CD4-positive, alpha-beta T cell treated with Interleukin-6 for 4 hours (primary cell): ENCODE measurements at regions not wholly inside any gene's neighbourhood (a gene's known extent, or its start where the extent isn't known, plus 50 kb on each side); places are given as distances from the start of the nearest gene placed in this dataset.

ENCODE experiments used
- DNase-seq: peaks from one replicate; pipeline ENCODE4 v3.0.0-alpha.2; 2020; ENCODE audit warnings: mixed read lengths

- no peak for DNase-seq
These were observed 204.4 kb downstream of the COG6 start for GRCh38 chr13:39859898-39860297.

DNA sequence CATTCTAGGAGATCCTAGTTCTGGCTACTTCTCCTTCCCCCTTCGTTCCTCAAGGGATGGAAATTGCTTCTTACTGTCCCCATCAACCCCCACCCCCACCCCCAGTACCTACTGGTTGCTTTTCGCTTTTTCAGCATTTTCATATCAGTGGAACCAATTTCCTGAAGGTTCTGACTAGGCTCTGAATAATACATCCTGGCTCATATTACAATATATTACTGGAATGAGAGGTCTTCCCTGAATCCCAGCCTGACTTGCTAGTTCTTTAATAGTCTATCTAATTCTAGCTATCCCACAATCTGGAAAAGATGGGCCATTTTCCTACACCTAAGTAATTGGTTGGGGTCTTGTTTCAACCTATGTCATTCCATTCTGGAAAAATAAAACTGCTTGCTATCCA, 207.4 kb downstream of the COG6 start:
- DNase-seq, result no peak

DNA sequence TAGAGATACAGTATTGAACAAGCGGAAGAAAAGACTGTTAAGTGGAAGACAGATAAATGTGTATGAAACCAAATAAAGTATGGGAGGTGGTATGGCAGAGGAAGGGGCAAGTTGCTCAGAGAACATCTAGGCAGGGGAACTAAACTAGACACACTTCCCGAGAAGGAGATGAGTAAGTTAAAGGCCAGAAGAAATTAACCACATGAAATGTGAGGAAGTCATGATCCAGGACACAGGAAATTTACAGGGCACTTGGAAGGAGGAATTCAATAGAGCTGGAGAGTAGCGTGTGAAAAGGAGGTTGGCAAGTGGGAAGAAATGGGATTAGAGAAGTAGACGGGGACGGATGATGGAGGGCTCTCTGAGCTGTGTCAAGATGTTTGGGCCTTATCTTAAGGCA, 208.8 kb downstream of the COG6 start:
- no peak for DNase-seq

DNA sequence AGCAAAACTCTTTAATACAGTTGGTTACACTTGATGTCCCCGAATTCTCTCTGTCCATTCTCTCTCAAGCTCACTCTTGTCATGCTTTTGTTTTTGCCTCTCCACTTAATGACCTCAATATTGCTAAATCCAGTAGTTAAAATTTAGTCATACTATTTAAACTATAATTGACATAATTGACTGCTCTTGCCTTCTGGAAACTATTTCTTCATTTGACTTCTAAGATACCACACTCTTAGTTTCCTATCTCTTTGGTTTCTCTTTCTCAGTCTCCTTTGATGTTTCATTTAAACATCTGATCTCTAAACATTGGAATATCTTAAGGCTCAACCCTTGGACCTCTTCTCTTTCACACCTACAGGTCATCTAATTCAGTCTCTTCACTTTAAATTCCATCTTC, 211.3 kb downstream of the COG6 start:
- no peak for DNase-seq

- DNase-seq, result no peak
These were observed 212.3 kb downstream of the COG6 start for GRCh38 chr13:39867807-39868206.

DNA sequence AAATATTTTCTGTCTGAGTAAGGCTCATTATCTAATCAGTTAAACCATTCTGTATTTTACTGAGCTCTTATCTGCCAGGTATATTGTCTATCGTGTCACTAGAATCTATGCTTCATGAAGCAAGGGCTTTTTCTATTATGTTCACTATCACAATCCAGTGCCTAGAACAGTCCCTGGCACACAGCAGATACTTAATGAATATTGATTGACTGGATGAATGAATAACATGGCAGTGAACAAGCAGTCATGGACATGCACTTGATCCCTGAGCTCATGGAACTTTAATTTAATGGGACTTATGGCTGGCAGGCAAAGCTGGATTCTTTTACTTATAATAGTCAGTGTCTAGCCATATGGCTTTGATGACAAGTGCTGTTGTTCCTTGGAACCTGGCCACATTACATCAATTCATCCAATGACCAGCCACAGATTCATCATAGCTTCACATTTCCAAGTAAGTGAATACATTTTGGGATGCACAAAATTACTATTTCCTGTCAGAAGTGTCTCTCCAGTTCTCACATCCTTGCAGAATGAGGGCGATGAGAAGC, 214.8 kb downstream of the COG6 start:
- DNase-seq, result no peak

GRCh38 chr13:39874331-39875053, 219.0 kb downstream of the COG6 start:
- no peak for DNase-seq

DNA sequence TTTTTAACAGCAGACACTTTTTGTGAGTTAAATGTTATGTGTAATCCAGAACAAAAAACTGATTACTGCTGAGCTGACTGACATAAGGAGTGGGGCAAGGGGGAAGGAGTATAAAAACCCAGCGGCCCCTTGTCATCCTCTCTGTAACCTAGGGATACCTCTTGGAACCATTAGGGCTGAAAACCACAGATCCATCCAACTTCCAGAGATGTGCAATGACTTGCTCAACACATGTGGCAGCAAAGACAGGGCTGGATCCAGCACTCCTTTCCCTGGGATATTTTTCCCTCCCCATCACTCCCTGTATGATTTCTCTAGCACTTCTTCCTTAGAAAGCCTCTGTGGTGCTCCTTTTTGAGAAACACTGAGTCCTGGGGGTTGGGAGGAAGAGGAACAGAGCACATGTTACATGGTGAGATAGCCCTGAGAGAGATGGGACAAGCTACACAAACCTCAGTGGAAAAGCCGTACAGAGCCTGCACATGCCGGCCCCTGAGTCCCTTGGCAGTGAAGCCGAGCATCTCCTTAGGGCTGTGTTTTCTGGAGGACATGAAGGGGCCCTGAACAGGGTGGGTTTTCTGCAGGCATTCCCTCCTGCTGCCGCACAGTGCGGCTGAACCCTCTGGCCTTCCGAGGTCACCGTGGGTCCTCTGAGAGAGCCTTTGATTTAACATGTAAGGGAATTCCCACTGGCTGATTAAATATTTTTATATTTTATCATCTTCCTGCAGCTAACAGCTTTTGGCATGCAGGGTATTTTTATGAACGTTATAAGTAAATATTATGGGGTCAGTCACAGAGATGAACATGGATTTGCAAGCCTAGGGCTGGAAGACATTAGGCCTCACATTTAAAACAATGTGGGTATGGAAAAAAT, 219.9 kb downstream of the COG6 start:
- no peak for DNase-seq

- no peak for DNase-seq
These were observed 220.8 kb downstream of the COG6 start for GRCh38 chr13:39876258-39876657.

GRCh38 chr13:39877134-39877533, 221.7 kb downstream of the COG6 start:
- DNase-seq, result no peak

DNA sequence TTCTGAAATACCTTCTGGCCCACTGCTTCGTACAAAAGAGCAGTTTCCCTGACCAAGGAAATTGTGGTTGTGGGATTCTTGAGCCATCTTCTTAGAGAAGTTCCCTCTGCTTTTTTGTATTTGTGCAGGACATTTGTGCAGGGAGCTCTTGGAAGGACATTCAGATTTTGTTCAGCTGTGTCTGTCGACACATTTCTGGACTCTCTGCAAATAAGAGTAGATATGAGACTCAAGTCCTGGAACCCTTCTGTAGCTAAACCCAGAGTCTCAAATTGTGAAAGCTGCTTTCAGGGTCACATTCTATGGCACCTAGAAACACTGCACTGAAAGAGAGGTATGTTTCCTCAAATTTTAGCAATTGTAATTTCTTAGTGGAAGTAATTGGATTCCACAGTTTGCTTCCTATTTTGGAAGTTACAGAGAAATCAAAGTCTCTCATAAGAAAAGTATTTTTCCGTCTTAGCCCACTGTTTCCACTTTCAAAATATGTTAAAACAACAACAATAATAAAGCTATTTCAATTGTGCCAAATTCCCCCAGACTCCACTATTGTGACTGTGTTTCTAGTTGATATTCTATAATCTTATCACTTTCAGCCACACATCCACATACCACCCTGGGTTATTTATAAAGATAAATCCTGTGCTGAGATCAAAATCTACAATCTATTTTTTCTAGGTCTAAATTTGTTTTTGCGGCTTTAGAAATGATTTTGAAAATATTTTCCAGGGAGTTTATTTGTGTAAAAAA, 224.0 kb downstream of the COG6 start:
- DNase-seq, result no peak

- DNase-seq, result no peak
These were observed 225.9 kb downstream of the COG6 start for GRCh38 chr13:39881383-39881782.

DNA sequence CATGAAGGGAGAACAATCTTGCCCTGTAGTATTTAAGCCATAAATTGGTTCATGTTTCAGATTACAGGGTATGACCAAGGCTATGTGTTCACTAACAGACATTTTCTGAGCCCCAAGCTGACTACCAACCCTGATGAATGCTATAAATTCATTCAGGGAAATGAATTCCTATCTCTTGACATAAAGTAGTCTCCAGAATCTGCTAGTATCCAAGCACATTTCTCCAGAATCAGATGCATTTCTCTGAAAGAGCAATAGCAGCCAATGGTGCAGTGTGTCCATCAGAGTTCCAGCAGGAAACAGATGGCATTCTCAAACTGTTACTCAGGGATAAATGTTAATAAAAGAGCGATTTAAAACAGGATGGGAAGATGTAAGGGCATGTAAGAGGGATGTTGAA, 226.4 kb downstream of the COG6 start:
- no peak for DNase-seq

- DNase-seq, result no peak
These were observed 228.7 kb downstream of the COG6 start for GRCh38 chr13:39884166-39884565.

- no peak for DNase-seq
These were observed 230.9 kb downstream of the COG6 start for GRCh38 chr13:39886336-39886735.

DNA sequence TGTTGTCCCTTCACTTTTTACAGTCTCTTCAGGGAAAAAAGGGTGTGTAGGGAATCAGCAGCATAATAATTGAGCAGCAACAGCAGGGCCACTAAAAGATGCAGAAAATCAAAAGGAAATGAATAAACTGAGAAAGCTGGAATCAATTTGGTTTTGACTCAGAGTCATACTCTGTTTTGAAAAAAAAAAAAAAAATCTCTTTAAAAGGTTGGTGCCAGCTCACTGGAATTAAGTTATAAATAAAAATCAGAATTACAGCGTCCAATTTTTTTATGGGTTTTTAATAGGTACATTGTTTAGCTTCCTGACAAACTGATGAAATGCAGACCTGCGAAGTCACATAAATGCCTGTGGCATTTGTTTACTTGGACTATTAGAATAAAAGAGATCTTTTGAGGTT, 231.9 kb downstream of the COG6 start:
- no peak for DNase-seq

GRCh38 chr13:39888865-39889810, 233.7 kb downstream of the COG6 start:
- no peak for DNase-seq

DNA sequence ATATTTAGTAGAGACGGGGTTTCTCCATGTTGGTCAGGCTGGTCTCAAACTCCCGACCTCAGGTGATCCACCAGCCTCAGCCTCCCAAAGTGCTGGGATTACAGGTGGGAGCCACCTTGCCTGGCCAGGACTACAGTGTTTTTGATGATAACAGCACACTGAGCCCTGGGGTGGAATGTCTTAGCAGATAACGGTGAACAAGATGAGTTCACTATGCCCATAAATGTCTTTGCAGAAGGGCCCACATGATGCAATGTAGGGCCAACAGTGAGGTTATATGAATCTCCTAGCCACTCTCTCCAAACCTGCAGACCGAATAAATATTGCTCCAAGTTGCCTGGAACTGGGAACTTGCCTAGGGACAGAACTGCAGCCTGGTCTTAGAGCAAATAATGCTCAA, 235.1 kb downstream of the COG6 start:
- no peak for DNase-seq

DNA sequence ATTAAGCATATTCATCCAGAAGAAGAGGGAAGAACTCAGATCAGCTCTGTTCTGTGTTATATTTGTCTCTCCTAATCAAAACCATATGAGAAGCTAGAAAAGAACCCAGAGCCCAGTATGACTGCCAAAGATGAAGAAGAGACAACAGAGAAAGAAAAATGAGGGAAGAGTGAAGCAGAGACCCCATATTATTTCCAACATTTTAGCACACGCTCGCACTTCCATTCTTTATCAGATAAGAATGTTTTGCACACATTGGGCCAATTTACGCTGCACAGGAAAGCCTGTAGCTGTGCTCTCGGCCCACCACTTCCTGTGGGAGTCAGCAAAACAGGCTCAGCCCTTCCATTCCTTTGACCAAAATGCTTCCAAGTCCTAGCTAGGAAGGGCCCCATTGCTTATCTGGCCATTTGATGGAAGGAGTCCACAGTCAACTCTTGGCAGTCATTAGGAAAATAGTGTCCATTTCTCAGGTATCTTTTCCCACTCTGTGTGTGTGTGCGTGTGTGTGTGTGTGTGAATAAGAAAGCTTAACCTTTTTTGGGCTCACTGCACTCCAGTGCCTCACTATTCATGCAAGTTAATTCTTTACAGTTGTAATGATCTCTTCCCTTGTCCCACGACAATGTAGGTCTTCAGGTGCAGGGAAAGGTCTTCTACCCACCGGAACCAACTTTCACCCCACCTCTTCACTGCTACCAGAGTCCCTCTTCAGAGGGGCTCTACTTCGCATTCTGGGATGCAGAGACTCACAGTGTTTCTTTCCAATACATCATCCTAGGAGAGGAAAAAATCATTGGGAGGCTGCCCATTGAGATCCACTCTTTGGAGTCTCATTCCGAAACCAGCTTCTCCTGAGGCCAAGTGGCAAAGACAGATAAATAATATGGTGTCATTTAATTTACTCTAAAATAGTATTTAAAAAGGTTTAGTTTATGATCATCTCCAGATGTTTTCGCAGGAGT, 237.5 kb downstream of the COG6 start:
- DNase-seq, result peak; percentile 45

DNA sequence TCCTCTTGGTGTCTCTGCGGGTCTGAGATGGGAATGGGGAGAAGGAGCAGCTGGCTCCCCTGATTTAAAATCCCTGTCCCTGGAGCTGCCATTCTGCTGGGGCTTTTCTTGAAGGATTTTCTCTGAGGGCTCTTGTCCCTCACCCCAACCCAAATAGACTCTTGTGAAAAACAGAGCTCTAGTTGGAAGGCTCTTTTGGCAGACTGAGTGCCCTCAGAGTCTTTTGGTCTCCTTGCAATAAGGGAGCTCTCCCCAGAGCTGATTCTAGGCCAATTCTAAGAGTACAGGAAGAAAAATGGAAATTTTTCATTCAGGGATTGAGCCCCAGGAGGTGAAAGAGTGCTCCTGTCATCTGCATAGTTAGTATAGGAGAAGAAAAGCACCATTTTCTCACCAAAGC, 238.3 kb downstream of the COG6 start:
- DNase-seq, result no peak

- no peak for DNase-seq
These were observed 239.1 kb downstream of the COG6 start for GRCh38 chr13:39894586-39894985.
